Heart left ventricle (tissue), 16 donors: ENCODE measurements at regions not wholly inside any gene's neighbourhood (a gene's known extent, or its start where the extent isn't known, plus 50 kb on each side); places are given as distances from the start of the nearest gene placed in this dataset.
A peak's percentile ranks its signal among the peaks of the same experiment; 100 is the strongest.

ENCODE experiments used
- ATAC-seq, 4 donors: fragments of 200-7000 bp; cut with Tn5 transposase; one replicate each; pipeline ENCODE4 v1.9.1; 2020 to 2022; ENCODE audit warnings: moderate library complexity in 4 of 4, mild to moderate bottlenecking in 3 of 4, moderate number of reproducible peaks in 1 of 4
- DNase-seq, 5 donors: peaks; one replicate each; pipeline ENCODE4 v3.0.0-alpha.2; 2020
- H3K27ac ChIP-seq, 12 donors: fragments of 200-600 bp; sonication (generic) in 4 of 12; one replicate each; pipeline versions ENCODE4 v1.5.0 to v1.8.0; 2016 to 2022; ENCODE audit warnings: mild to moderate bottlenecking in 2 of 12
- H3K27me3 ChIP-seq, 9 donors: fragments of 200-600 bp; sonication (generic) in 2 of 9; one replicate each; pipeline versions ENCODE4 v1.5.1 to v1.8.0; 2016 to 2022; ENCODE audit warnings: mild to moderate bottlenecking in 3 of 9
- H3K36me3 ChIP-seq, 9 donors: fragments of 200-600 bp; sonication (generic) in 2 of 9; one replicate each; pipeline versions ENCODE4 v1.5.0 to v1.8.0; 2018 to 2022; ENCODE audit warnings: mild to moderate bottlenecking in 2 of 9
- H3K4me1 ChIP-seq, 12 donors: fragments of 200-600 bp; sonication (generic) in 4 of 12; one replicate each; pipeline versions ENCODE4 v1.5.0 to v1.8.0; 2016 to 2022; ENCODE audit warnings: mild to moderate bottlenecking in 3 of 12
- H3K4me3 ChIP-seq, 12 donors: fragments of 200-600 bp; sonication (generic) in 4 of 12; one replicate each; pipeline versions ENCODE4 v1.5.0 to v1.8.0; 2017 to 2022; ENCODE audit warnings: mild to moderate bottlenecking in 9 of 12, moderate library complexity in 4 of 12
- H3K9me3 ChIP-seq, 12 donors: fragments of 200-600 bp; sonication (generic) in 4 of 12; one replicate each; pipeline versions ENCODE4 v1.5.0 to v1.8.0; 2016 to 2022; ENCODE audit warnings: mild to moderate bottlenecking in 1 of 12
- CTCF ChIP-seq, 12 donors: fragments of 200-600 bp; sonication (generic) in 4 of 12; IDR thresholded peaks; one replicate each; pipeline versions ENCODE4 v1.5.0 to v1.8.0; 2018 to 2022; ENCODE audit warnings: antibody characterized with exemption in 12 of 12, mild to moderate bottlenecking in 5 of 12
- POLR2A ChIP-seq, 2 donors: fragments of 450-650 bp; IDR thresholded peaks; one replicate each; pipeline ENCODE4 v1.6.1; 2017; ENCODE audit warnings: antibody characterized with exemption in 2 of 2, mild to moderate bottlenecking in 2 of 2, moderate library complexity in 2 of 2
- WGBS, 4 donors: extraction: QIAGEN DNeasy Blood & Tissue Kit in 2 of 4; methylation state at CpG; one replicate each; pipeline versions ENCODE4 v1.1.5 to v1.1.7; 2013 to 2018; 5-methylcytosine and 5-hydroxymethylcytosine counted together
- intact Hi-C, 10 donors: fragments of 100-400 bp; cut with DNase I; formaldehyde crosslinking; loops; one replicate each; pipeline versions ENCODE4 v1.11.1 to v1.14.2; 2022
- donor health status: ischemic (EF 13 %, LVEDD 7.1; RV severe dilation, severe dysfunction).
- donor health status: healthy with polysubstance abuse.
- donor health status: DM: no; HTN: yes; CAD: no.
- donor health status: DM: no; HTN: no; CAD: no.
- donor health status: ischemic (EF 25% LVEDD 6.9; RV normal size, moderate dysfunction).
- donor health status: ischemic (EF 25% LVEDD 5.7; RV mildly dilated, moderate dysfunction).
- donor health status: healthy.
- donor health status: DM: yes; HTN: yes; CAD: no.
- donor health status: ischemic (EF 35%, LVEDD 5.7; RV mildly dilated, moderate dysfunction).
- donor health status: nonischemic (EF 11% LVEDD 7.7; RV severe dilation, severe dysfunction).
- donor health status: DM: yes; HTN: yes; CAD: no.
- donor health status: PGD.
- donor health status: ischemic (EF 29% LVEDD 5.4; RV normal size, mild dysfunction).
- donor health status: nonischemic (EF 23%, LVEDD 6.1; RV moderate dilation, normal function).

- TF ChIP-seq CTCF (IDR thresholded peaks at IDR 0.05), result no peak
- TF ChIP-seq POLR2A (IDR thresholded peaks at IDR 0.05), result no peak
- no peak for DNase-seq
- H3K36me3 ChIP-seq, result no peaks in the 10 kb centered on the region
- no peaks in the 10 kb centered on the region for H3K27me3 ChIP-seq
- intact Hi-C loops, result no loop called here
- no peaks in the 10 kb centered on the region for H3K9me3 ChIP-seq
- H3K4me1 ChIP-seq, result no peaks in the 10 kb centered on the region
- ATAC-seq, result no peak
- no peak overlapping the region for H3K4me3 ChIP-seq
- H3K27ac ChIP-seq, result no peak overlapping the region
Observed at GRCh38 chrX:93585661-93586060, 87.7 kb downstream of the NAP1L3 start.

- no peaks in the 10 kb centered on the region for H3K27me3 ChIP-seq
- DNase-seq (no peak), ATAC-seq (no peak)
- no peak overlapping the region for H3K27ac ChIP-seq
- 77 to 80% (median 78%) methylated on average over 5 of the region's 5 CpGs for WGBS, 4 donors
- H3K4me1 ChIP-seq, result no peaks in the 10 kb centered on the region
- no peak overlapping the region for H3K4me3 ChIP-seq
- no peaks in the 10 kb centered on the region for H3K36me3 ChIP-seq
- intact Hi-C loops, result no loop called here
- no peak for TF ChIP-seq POLR2A (IDR thresholded peaks at IDR 0.05)
- no peak for TF ChIP-seq CTCF (IDR thresholded peaks at IDR 0.05)
- no peaks in the 10 kb centered on the region for H3K9me3 ChIP-seq
Observed at GRCh38 chrX:93580634-93581033, 92.7 kb downstream of the NAP1L3 start.

GRCh38 chrX:93538575-93538974 lies 134.8 kb downstream of the NAP1L3 start:
- Histone ChIP-seq H3K27ac (no peak overlapping the region), H3K27me3 (no peaks in the 10 kb centered on the region), H3K9me3 (no peaks in the 10 kb centered on the region), H3K36me3 (no peaks in the 10 kb centered on the region), H3K4me3 (no peak overlapping the region), H3K4me1 (no peaks in the 10 kb centered on the region)
- WGBS, 4 donors, result 56 to 73% (median 68%) methylated on average over 3 of the region's 3 CpGs
- intact Hi-C loops, result no loop called here
- DNase-seq, result no peak
- no peak for ATAC-seq
- TF ChIP-seq CTCF (IDR thresholded peaks at IDR 0.05) (peak in 2 of 12 donors; percentile 10 to 11), POLR2A (IDR thresholded peaks at IDR 0.05) (no peak)

GRCh38 chrX:93528917-93529316 lies 144.5 kb downstream of the NAP1L3 start:
- H3K9me3 ChIP-seq, result no peaks in the 10 kb centered on the region
- H3K4me1 ChIP-seq, result no peaks in the 10 kb centered on the region
- H3K27me3 ChIP-seq, result no peaks in the 10 kb centered on the region
- ATAC-seq (no peak), DNase-seq (no peak)
- no peaks in the 10 kb centered on the region for H3K36me3 ChIP-seq
- TF ChIP-seq POLR2A (IDR thresholded peaks at IDR 0.05), result no peak
- TF ChIP-seq CTCF (IDR thresholded peaks at IDR 0.05), result no peak
- H3K27ac ChIP-seq, result no peak overlapping the region
- no peak overlapping the region for H3K4me3 ChIP-seq
- 84 to 93% (median 88%) methylated on average over 3 of the region's 3 CpGs for WGBS, 4 donors
- intact Hi-C loops, result no loop called here
